GM21423 (cell line): ENCODE measurements at regions not wholly inside any gene's neighbourhood (a gene's known extent, or its start where the extent isn't known, plus 50 kb on each side); places are given as distances from the start of the nearest gene placed in this dataset.

ENCODE experiments used
- ATAC-seq: cut with Tn5 transposase; IDR thresholded peaks from one replicate; pipeline ENCODE4 v1.9.1; 2021; ENCODE audit warnings: mild to moderate bottlenecking, moderate library complexity; ENCODE audit not compliant: unreplicated experiment

DNA sequence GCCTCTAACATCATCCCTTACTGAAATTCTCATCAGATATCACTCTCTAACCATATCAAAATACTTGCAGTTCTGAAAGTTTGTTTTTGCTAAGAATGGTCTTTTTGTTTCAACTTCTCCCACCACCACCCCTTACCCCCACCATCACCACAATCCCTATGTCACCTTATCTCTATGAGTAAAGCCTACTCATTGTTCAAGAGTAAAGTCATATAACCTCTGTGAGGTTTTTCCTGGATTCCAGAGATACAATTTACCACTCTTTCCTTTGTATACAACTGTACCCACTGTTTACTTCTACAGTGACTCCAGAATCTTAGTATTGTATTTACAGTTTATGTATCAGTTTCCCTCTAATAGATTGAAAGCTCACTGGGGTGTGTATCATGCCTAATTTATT, 158.0 kb upstream of the PCDH10 start:
- ATAC-seq, result no peak

GRCh38 chr4:132992686-132993085, 156.4 kb upstream of the PCDH10 start:
- no peak for ATAC-seq

- no peak for ATAC-seq
These were observed 150.4 kb upstream of the PCDH10 start for GRCh38 chr4:132998585-132999230.

GRCh38 chr4:133000012-133000411, 149.1 kb upstream of the PCDH10 start:
- ATAC-seq, result no peak

- ATAC-seq, result no peak
These were observed 145.9 kb upstream of the PCDH10 start for GRCh38 chr4:133003169-133003568.

DNA sequence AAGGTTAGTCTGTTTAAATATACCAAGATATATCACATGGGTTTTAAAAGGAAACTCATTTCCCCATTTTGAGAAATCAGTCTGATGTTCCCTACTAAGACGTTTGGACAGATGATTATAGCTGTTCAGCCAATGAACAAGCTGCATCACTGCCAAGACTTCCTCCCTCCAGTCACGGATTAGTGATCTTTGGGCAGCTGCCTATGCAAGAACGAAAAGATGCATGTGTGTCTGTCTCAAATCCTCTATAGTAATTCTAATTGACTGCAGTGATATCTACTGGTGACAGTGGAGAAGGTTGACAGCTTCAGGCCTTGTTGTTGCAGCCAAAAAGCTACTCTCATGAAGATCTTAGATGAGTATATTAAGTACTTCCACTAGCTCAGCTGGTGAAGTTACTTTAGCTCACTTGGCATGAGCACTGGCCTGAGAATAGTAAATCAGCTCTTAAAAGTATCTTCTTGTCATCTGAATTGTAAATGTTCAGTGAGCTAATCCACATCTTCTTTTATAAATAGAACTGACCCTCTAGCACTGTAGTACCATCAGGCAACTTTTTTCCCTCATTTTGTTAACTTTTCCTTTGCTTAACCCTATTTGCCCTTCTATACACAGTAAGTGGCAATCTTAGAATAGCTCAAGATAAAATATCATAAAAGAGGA, 134.5 kb upstream of the PCDH10 start:
- ATAC-seq, result no peak

DNA sequence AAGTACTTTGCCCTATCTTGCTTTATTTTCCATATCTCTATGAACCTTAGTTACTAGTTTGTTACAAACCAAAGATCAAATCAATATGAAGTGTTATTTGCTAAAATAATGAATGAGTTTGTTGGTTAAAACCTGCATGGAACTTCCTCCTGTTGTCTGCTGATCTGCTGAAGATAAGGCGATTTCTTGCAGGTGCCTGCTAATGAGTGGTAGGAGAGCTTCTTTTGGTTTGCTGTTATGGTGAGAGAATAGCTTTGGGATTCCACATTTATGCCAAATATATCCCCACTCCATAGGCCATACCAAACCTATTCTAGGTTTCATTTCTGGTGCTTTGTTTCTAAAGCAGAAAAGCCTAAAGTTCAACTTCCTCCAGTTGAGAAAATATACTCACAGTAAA, 103.8 kb upstream of the PCDH10 start:
- no peak for ATAC-seq

- no peak for ATAC-seq
These were observed 102.9 kb upstream of the PCDH10 start for GRCh38 chr4:133046156-133046555.

GRCh38 chr4:133058701-133059100, 90.4 kb upstream of the PCDH10 start:
- no peak for ATAC-seq

DNA sequence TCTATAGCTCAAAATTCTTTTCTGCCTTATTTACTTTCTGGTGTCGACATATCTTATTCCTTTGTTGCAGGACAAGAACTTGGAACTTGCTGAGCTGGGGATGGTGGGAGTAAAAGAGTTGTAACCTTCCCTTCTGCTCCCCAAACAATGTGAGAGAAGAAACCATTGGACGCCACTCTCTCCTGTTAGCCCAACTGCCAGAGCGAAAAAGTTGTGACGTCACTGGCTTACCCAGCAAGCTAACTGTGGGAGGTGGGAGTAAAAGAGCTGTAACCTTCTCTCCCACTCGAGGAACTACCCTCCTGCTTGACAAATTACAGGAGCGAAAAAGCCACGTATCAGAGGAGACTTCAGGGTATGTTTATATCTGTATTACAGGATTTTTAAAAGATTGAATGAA, 90.0 kb upstream of the PCDH10 start:
- ATAC-seq, result no peak

GRCh38 chr4:133062851-133063250, 86.2 kb upstream of the PCDH10 start:
- ATAC-seq, result no peak

DNA sequence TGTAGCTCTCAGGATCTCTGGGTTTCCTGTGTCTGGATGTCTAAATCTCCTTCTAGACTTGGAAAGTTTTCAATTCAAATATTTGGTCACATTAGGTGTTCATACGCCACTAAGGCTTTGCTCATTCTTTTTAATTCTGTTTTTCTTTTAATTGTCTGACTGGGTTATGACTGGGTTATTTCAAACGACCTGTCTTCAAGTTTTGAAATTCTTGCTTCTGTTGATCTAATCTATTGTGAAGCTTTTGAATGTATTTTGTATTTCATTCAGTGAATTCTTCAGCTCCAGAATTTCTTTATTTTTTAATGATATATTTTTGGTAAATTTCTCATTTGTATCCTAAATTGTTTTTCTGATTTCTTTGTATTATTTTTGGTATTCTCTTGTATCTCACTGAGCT, 81.0 kb upstream of the PCDH10 start:
- ATAC-seq, result no peak

- no peak for ATAC-seq
These were observed 67.8 kb upstream of the PCDH10 start for GRCh38 chr4:133081246-133081645.

DNA sequence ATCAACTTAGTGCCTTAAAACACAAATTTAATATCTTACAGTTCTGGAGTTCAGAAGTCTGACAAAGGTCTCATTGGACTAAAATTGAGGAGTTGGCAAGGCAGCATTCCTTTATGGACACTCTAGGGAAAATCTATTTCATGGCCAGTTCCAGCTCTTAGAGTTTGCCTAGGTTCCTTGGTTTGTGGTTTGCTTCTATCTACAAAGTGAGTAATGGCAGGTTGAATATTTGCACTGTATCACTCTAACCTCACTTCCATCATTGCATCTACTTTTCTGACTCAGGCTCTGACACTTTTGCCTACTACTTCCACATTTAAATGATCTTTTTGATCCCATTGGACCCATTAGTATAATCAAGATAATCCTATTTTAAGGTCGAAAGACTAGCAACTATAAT, 64.7 kb upstream of the PCDH10 start:
- no peak for ATAC-seq

- no peak for ATAC-seq
These were observed 53.5 kb upstream of the PCDH10 start for GRCh38 chr4:133095591-133095990.

DNA sequence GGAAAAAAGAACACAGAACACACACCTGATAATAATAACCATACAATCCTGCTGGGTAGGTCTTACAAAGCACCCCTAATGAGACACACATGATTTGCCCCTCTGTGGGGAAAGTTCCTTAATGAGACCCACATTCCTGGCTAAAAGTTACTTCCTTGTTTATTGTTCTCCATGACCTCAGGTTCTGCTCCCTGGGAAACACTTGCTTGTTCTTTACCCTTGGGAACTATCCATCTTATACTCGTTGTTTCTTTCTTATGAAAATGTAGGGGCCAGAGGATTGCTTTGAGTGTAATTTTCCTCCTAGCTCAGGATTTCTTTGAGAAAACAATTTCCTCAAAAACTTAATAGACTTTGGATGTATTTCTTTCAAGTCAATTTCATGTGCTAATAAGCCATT, 52.1 kb upstream of the PCDH10 start:
- ATAC-seq, result no peak
